IMR-90 (cell line): ENCODE measurements at regions not wholly inside any gene's neighbourhood (a gene's known extent, or its start where the extent isn't known, plus 50 kb on each side); places are given as distances from the start of the nearest gene placed in this dataset.

Experiments used
- ATAC-seq: fragments of 200-7000 bp; cut with Tn5 transposase; 2 replicates; pipeline ENCODE4 v1.9.1; 2020; ENCODE audit warnings: low read depth, mild to moderate bottlenecking, moderate library complexity
- BruUV-seq: library from RNA; stranded (reverse); fragments of 400-500 nt; replicated peaks from 2 replicates; lab custom pipeline; 2021; lab: Mats Ljungman, UMichigan
- CTCF ChIA-PET: fragments of 300-600 bp; formaldehyde crosslinking; extraction: SDS; loops from one replicate; lab custom pipeline; 2021; ENCODE audit warnings: antibody characterized with exemption; lab: Yijun Ruan, JAX
- POLR2A ChIA-PET: fragments of 300-600 bp; sonication (Branson Sonifier 250); formaldehyde crosslinking; loops from one replicate; lab custom pipeline; 2022; ENCODE audit warnings: antibody characterized with exemption; ENCODE audit not compliant: unreplicated experiment; lab: Charles Lee
- DNase-seq: peaks from one replicate; pipeline ENCODE4 v3.0.0; 2013
- H2AFZ ChIP-seq: replicated peaks from 2 replicates; pipeline ENCODE3; 2013; ENCODE audit warnings: low read length, mild to moderate bottlenecking; ENCODE audit not compliant: poor library complexity
- H2AK5ac ChIP-seq: 2 replicates; pipeline ENCODE4 v1.6.1; 2013; ENCODE audit warnings: low read depth, low read length, inconsistent platforms
- H2AK9ac ChIP-seq: replicated peaks from 2 replicates; pipeline ENCODE3; 2013; ENCODE audit warnings: mild to moderate bottlenecking, low read depth, low read length, moderate library complexity; ENCODE audit not compliant: poor library complexity
- H2BK120ac ChIP-seq: 2 replicates; pipeline ENCODE4 v1.6.1; 2013; ENCODE audit warnings: low read depth, low read length, inconsistent platforms
- H2BK15ac ChIP-seq: 3 replicates; pipeline ENCODE4 v1.6.1; 2013; ENCODE audit warnings: low read depth, low read length, inconsistent platforms
- H2BK20ac ChIP-seq: 2 replicates; pipeline ENCODE4 v1.6.1; 2013; ENCODE audit warnings: low read depth, mild to moderate bottlenecking, inconsistent platforms, low read length, moderate library complexity
- H2BK5ac ChIP-seq: 2 replicates; pipeline ENCODE4 v1.6.1; 2013; ENCODE audit warnings: mild to moderate bottlenecking, low read depth, low read length, inconsistent platforms; ENCODE audit not compliant: poor library complexity, severe bottlenecking
- H3K14ac ChIP-seq: replicated peaks from 2 replicates; pipeline ENCODE4 v1.6.1; 2013; ENCODE audit warnings: low read depth, low read length, inconsistent platforms
- H3K18ac ChIP-seq: 2 replicates; pipeline ENCODE4 v1.6.1; 2013; ENCODE audit warnings: low read depth, low read length, control low read depth
- H3K23ac ChIP-seq: 2 replicates; pipeline ENCODE4 v1.6.1; 2013; ENCODE audit warnings: low read depth, low read length, inconsistent platforms
- H3K27ac ChIP-seq: 2 replicates; pipeline ENCODE4 v1.5.1; 2013; ENCODE audit warnings: mild to moderate bottlenecking, control low read depth, low read length; ENCODE audit not compliant: insufficient read depth
- H3K27me3 ChIP-seq: 2 replicates; pipeline ENCODE4 v1.6.1; 2013; ENCODE audit warnings: low read length; ENCODE audit not compliant: control insufficient read depth, insufficient read depth
- H3K36me3 ChIP-seq: 2 replicates; pipeline ENCODE4 v1.6.1; 2013; ENCODE audit warnings: low read length, mixed read lengths; ENCODE audit not compliant: control insufficient read depth, insufficient read depth
- H3K4ac ChIP-seq: 2 replicates; pipeline ENCODE4 v1.6.1; 2013; ENCODE audit warnings: low read depth, low read length, inconsistent platforms
- H3K4me1 ChIP-seq: 2 replicates; pipeline ENCODE4 v1.6.1; 2013; ENCODE audit warnings: low read length, mixed read lengths; ENCODE audit not compliant: control insufficient read depth, insufficient read depth
- H3K4me2 ChIP-seq: 2 replicates; pipeline ENCODE4 v1.6.1; 2013; ENCODE audit warnings: low read depth, mild to moderate bottlenecking, control low read depth, low read length, moderate library complexity
- H3K4me3 ChIP-seq: 2 replicates; pipeline ENCODE4 v1.5.1; 2013; ENCODE audit warnings: low read depth, mild to moderate bottlenecking, control low read depth, low read length, moderate library complexity; ENCODE audit not compliant: insufficient read depth
- H3K56ac ChIP-seq: 2 replicates; pipeline ENCODE4 v1.6.1; 2013; ENCODE audit warnings: low read length, inconsistent platforms; ENCODE audit not compliant: insufficient read depth; ENCODE audit errors: extremely low read depth
- H3K79me1 ChIP-seq, 2 experiments: 2 replicates each; pipeline ENCODE4 v1.6.1; 2013; ENCODE audit warnings: low read length in 2 of 2, inconsistent platforms in 1 of 2, low read depth in 1 of 2
- H3K9ac ChIP-seq: 2 replicates; pipeline ENCODE4 v1.6.1; 2013; ENCODE audit warnings: low read depth, low read length, control low read depth
- H3K9me1 ChIP-seq: 2 replicates; pipeline ENCODE4 v1.6.1; 2013; ENCODE audit warnings: low read length, inconsistent platforms; ENCODE audit not compliant: insufficient read depth
- H3K9me3 ChIP-seq: 2 replicates; pipeline ENCODE4 v1.6.1; 2013; ENCODE audit warnings: low read length; ENCODE audit not compliant: control insufficient read depth, insufficient read depth
- H4K20me1 ChIP-seq: 2 replicates; pipeline ENCODE4 v1.6.1; 2013; ENCODE audit warnings: low read length, inconsistent platforms; ENCODE audit not compliant: insufficient read depth
- H4K5ac ChIP-seq: 2 replicates; pipeline ENCODE4 v1.6.1; 2013; ENCODE audit warnings: mild to moderate bottlenecking, low read depth, low read length, control low read depth
- H4K8ac ChIP-seq, 2 experiments: 2 replicates each; pipeline ENCODE4 v1.6.1; 2013; ENCODE audit warnings: low read depth in 2 of 2, low read length in 2 of 2, control low read depth in 1 of 2, inconsistent platforms in 1 of 2
- H4K91ac ChIP-seq: 2 replicates; pipeline ENCODE4 v1.6.1; 2013; ENCODE audit warnings: low read depth, low read length, inconsistent platforms; ENCODE audit not compliant: insufficient read depth
- BHLHE40 ChIP-seq: fragments of 150-350 bp; IDR thresholded peaks from 2 replicates; pipeline ENCODE4 v1.6.1; 2016; ENCODE audit warnings: mild to moderate bottlenecking, low read depth, low read length
- CEBPB ChIP-seq: IDR thresholded peaks from 2 replicates; pipeline ENCODE4 v1.6.1; 2012; ENCODE audit warnings: low read depth, low read length, improper control_type of control experiment
- CHD1 ChIP-seq: IDR thresholded peaks from 2 replicates; pipeline ENCODE4 v1.6.1; 2012; ENCODE audit warnings: low read depth, low read length, improper control_type of control experiment
- MAZ ChIP-seq: IDR thresholded peaks from 2 replicates; pipeline ENCODE4 v1.6.1; 2012; ENCODE audit warnings: low read depth, mild to moderate bottlenecking, low read length, improper control_type of control experiment, moderate library complexity, borderline replicate concordance
- WGBS, 2 experiments: methylation state at CpG; one replicate each; pipeline versions ENCODE4 v1.1.5 to v1.1.7; 2013; ENCODE audit warnings: missing lambda C conversion rate in 2 of 2; ENCODE audit not compliant: insufficient read length in 1 of 2; ENCODE audit errors: extremely low coverage in 2 of 2; 5-methylcytosine and 5-hydroxymethylcytosine counted together
- dilution Hi-C: fragments of 300-500 bp; cut with HindIII; formaldehyde crosslinking; loops from one replicate; pipeline ENCODE4 v1.14.3; 2018; ENCODE audit warnings: low sequenced_read_pairs; ENCODE audit not compliant: unreplicated experiment
- in situ Hi-C: fragments of 300-500 bp; cut with MboI; formaldehyde crosslinking; loops from 3 replicates; pipeline ENCODE4 v1.14.3; 2019; ENCODE audit warnings: low sequenced_read_pairs, inconsistent platforms, mixed read lengths
- intact Hi-C: fragments of 100-400 bp; cut with micrococcal nuclease; formaldehyde crosslinking; loops from 2 replicates; pipeline ENCODE4 v1.10.0; 2022
- TF ChIP-seq, protein P1 (sequence below): fragments of 150-350 bp; IDR thresholded peaks from 2 replicates; pipeline ENCODE4 v1.6.1; 2017; ENCODE audit warnings: mild to moderate bottlenecking, antibody characterized with exemption, low read length, low read depth
- TF ChIP-seq, protein P2 (sequence below): conservative IDR thresholded peaks from 2 replicates; pipeline ENCODE4 v1.5.1; 2012; ENCODE audit warnings: mild to moderate bottlenecking, low read depth, low read length, improper control_type of control experiment
- TF ChIP-seq, protein P3 (sequence below): fragments of 150-350 bp; IDR thresholded peaks from 2 replicates; pipeline ENCODE4 v1.6.1; 2016; ENCODE audit warnings: low read depth, mild to moderate bottlenecking, low read length, moderate library complexity, borderline replicate concordance

DNA sequence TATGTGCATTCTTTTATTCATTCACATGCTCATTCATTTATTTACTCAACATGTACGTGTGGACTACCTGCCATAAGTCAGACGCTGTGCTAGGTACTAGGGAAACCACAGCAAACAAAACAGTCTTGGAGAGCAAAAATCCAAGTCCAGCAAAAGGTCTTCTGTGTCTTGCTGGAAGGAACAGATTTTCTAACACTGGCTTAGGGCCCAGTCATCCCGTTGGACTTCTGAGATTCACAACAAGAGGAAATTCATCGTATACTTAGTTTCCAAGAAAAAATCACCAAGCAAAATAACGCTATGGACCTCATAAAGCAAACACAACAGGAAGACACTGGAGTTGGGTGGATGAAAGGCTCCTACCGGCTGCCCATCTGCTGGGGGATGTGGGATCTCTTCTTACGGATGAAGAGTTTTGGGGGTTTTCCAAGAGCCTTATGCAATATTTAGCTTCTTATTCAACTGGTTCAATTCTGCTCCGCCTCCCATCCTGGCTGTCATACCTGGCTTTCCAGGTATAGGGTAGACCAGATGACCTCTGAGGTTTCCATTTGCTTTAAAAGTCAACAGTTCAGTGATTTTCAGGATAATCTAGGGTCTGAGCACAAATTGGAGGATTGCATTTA, 262.7 kb downstream of the HAUS1 start:
- no peak for ATAC-seq
- no peaks in the 10 kb centered on the region for H4K20me1 ChIP-seq
- no peak overlapping the region for H3K18ac ChIP-seq
- H3K56ac ChIP-seq, result no peak overlapping the region
- no peak for DNase-seq
- H3K4me3 ChIP-seq, result no peak overlapping the region
- no peaks in the 10 kb centered on the region for H3K36me3 ChIP-seq
- no peaks in the 10 kb centered on the region for H3K9me1 ChIP-seq
- H2AK9ac ChIP-seq, result no peak overlapping the region
- H3K4me2 ChIP-seq, result no peak overlapping the region
- dilution Hi-C loops (no loop called here), intact Hi-C loops (no loop called here), in situ Hi-C loops (no loop called here)
- WGBS, 2 experiments, result no CpG with 5 or more reads among the region's 8 CpGs
- H4K5ac ChIP-seq, result no peak overlapping the region
- H2BK120ac ChIP-seq, result no peak overlapping the region
- H3K27me3 ChIP-seq, result no peaks in the 10 kb centered on the region; the same call in 1 of the 2 replicates
- CTCF ChIA-PET, result no interaction called here
- H2BK5ac ChIP-seq, result no peak overlapping the region
- TF ChIP-seq, protein P1, sequence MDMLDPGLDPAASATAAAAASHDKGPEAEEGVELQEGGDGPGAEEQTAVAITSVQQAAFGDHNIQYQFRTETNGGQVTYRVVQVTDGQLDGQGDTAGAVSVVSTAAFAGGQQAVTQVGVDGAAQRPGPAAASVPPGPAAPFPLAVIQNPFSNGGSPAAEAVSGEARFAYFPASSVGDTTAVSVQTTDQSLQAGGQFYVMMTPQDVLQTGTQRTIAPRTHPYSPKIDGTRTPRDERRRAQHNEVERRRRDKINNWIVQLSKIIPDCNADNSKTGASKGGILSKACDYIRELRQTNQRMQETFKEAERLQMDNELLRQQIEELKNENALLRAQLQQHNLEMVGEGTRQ, result no peak
- TF ChIP-seq CHD1 (no peak), MAZ (no peak), CEBPB (no peak), BHLHE40 (no peak)
- TF ChIP-seq, protein P2, sequence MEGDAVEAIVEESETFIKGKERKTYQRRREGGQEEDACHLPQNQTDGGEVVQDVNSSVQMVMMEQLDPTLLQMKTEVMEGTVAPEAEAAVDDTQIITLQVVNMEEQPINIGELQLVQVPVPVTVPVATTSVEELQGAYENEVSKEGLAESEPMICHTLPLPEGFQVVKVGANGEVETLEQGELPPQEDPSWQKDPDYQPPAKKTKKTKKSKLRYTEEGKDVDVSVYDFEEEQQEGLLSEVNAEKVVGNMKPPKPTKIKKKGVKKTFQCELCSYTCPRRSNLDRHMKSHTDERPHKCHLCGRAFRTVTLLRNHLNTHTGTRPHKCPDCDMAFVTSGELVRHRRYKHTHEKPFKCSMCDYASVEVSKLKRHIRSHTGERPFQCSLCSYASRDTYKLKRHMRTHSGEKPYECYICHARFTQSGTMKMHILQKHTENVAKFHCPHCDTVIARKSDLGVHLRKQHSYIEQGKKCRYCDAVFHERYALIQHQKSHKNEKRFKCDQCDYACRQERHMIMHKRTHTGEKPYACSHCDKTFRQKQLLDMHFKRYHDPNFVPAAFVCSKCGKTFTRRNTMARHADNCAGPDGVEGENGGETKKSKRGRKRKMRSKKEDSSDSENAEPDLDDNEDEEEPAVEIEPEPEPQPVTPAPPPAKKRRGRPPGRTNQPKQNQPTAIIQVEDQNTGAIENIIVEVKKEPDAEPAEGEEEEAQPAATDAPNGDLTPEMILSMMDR, result no peak
- TF ChIP-seq, protein P3, sequence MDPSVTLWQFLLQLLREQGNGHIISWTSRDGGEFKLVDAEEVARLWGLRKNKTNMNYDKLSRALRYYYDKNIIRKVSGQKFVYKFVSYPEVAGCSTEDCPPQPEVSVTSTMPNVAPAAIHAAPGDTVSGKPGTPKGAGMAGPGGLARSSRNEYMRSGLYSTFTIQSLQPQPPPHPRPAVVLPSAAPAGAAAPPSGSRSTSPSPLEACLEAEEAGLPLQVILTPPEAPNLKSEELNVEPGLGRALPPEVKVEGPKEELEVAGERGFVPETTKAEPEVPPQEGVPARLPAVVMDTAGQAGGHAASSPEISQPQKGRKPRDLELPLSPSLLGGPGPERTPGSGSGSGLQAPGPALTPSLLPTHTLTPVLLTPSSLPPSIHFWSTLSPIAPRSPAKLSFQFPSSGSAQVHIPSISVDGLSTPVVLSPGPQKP, result no peak
- no peaks in the 10 kb centered on the region for H3K4me1 ChIP-seq
- no TSS peak for BruUV-seq
- no peak overlapping the region for H2BK20ac ChIP-seq
- H3K9ac ChIP-seq, result no peak overlapping the region
- POLR2A ChIA-PET, result no interaction called here
- no peak overlapping the region for H3K23ac ChIP-seq
- H3K4ac ChIP-seq, result no peak overlapping the region
- no peak overlapping the region for H2AFZ ChIP-seq
- no peaks in the 10 kb centered on the region for H3K79me1 ChIP-seq
- H3K14ac ChIP-seq, result no peak overlapping the region
- H4K91ac ChIP-seq, result no peak overlapping the region
- no peak overlapping the region for H2BK15ac ChIP-seq
- no peak overlapping the region for H3K27ac ChIP-seq
- no peak overlapping the region for H4K8ac ChIP-seq
- no peaks in the 10 kb centered on the region for H3K9me3 ChIP-seq
- no peak overlapping the region for H2AK5ac ChIP-seq
